Stimulated activated CD8-positive, alpha-beta memory T cell treated with anti-CD3 and anti-CD28 coated beads, Interleukin-4, amount 100 ng/mL, for 4 hours (primary cell): ENCODE measurements at regions not wholly inside any gene's neighbourhood (a gene's known extent, or its start where the extent isn't known, plus 50 kb on each side); places are given as distances from the start of the nearest gene placed in this dataset.
"Not testable (repeated sequence)": the region's sequence is repeated elsewhere in the genome, so short reads cannot be mapped to it uniquely, and the experiment has no call there.

Source experiments
- DNase-seq, 2 donors: peaks; one replicate each; pipeline ENCODE4 v3.0.0-alpha.2; 2020; ENCODE audit warnings: low read depth in 2 of 2, low spot score in 1 of 2

DNA sequence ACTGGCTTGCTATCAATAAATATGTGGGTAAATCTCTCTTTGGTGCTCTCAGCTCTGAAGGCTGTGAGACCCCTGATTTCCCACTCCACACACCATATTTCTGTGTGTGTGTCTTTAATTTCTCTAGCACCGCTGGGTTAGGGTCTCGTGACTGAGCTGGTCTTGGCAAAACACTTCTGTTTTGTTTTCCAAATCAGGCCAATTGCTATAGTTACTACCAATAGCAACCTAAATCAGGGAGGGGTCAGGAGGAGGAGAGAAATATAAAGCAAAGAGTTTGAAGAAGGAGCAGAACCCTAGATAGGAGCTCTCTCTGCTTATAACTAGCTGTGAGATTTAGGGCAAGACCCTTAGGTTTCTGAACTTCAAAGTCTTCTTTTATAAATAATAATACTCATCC, 250.5 kb upstream of the IGFBP7 start:
- no peak for DNase-seq

DNA sequence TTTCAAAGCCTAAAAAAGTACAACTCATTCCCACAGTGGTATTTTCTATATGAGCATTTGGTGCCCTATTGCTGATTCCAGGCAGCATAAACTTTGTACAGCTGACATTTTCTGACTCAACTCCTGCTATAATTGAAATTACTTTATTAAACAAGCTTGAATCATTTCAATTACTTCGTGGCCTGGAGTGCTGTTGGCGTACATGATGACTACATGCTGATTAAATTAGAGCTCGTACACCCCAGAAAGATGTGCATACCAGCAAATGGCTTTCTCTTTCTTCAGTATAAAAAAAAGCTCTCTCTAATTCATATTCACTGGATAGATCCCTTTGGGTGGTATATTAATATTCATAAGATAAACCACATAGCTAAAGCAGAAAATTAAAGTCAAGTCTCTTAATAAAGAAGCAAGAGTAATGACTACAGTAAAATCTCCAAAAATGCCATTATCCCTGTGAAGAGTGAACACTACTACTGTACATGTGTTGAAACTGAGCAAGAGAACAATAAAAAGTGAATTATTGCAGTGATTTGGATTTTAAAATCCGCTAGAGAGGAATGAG, 245.0 kb upstream of the IGFBP7 start:
- DNase-seq, result no peak

- no peak for DNase-seq
Measured at GRCh38 chr4:57351731-57352130, 241.5 kb upstream of the IGFBP7 start.

- no peak for DNase-seq
Measured at GRCh38 chr4:57344296-57344695, 234.1 kb upstream of the IGFBP7 start.

DNA sequence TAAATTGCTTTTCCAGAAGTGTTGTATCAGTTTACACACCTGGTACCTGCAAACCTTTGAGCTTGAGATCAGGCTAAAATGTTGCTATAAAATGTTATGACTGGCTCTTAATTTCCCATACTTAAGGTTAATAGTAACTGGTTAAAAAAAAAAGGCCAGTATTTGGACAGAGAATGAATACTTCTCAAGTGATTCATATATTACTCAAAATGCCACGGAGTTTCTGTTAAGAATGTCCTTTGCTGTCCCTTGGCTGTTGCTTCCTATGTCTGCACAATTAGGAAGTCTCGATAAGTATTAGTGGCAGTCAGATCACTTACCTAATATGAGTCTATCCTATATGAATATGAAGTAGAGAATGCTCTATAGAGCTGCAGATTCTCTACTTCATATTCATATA, 232.2 kb upstream of the IGFBP7 start:
- DNase-seq, result no peak

- DNase-seq, result not testable (repeated sequence)
Measured at GRCh38 chr4:57338861-57339260, 228.7 kb upstream of the IGFBP7 start.

GRCh38 chr4:57333684-57334083, 223.5 kb upstream of the IGFBP7 start:
- no peak for DNase-seq

DNA sequence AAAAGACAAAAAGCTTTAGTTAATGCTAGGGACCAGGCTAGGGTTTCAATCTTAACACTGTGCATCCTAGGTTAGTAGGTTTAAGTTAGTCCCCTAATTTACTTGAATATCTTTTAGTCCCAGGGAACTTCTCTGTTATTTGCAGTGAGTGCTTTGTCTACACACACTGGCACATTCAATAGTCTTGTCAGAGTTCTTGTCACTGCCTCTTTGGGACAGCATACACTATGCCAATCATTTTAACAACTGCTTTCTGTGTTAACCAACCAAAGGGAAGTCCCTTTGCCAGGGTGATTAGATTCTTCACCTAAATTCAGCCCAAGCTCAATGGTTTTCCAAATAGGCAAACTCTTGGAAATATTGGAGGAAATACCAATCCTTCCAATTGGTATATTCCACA, 221.8 kb upstream of the IGFBP7 start:
- DNase-seq, result no peak

GRCh38 chr4:57329279-57329678, 219.1 kb upstream of the IGFBP7 start:
- no peak for DNase-seq

GRCh38 chr4:57324673-57325307, 214.6 kb upstream of the IGFBP7 start:
- DNase-seq, result no peak

- no peak for DNase-seq
Measured at GRCh38 chr4:57320849-57321248, 210.7 kb upstream of the IGFBP7 start.

GRCh38 chr4:57320217-57320616, 210.0 kb upstream of the IGFBP7 start:
- no peak for DNase-seq

- DNase-seq, result no peak
Measured at GRCh38 chr4:57318703-57319102, 208.5 kb upstream of the IGFBP7 start.

DNA sequence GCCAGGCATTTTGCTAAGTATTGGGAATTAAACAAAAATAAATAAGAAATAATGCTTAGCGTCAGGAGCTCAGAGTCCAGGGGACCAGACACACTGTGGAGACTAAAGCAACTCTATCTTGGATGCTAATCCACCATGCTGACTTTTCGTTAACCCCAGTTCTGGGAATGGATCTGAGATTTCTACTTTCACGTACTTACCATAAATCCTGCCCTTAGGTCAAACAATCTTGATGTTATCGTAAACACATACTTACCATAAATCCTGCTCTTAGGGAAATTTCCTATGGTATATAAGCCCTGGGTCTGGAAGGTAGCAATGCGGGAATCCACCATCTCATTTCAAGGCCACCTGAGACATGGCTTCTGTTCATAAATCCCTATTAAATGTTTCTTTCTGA, 204.5 kb upstream of the IGFBP7 start:
- no peak for DNase-seq

- no peak for DNase-seq
Measured at GRCh38 chr4:57312296-57312695, 202.1 kb upstream of the IGFBP7 start.

DNA sequence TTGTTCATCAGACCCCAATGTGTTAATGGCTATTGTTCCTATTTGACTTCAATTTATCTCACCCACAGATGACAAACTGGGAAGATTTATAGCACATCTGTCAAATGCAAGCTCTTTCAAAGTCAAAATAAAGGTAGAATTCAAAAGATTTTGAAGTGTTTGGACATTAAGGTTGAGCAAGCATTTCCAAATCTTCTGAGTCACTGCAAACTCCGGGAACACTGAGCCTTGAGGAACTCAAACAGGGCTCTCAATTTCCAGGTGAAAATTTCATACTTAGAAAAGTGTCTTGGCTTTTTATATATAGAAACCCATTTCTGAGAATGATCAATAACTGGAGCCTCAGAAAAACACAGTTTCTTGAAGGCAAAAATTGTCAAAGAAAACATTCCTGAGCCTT, 199.5 kb upstream of the IGFBP7 start:
- DNase-seq, result no peak

DNA sequence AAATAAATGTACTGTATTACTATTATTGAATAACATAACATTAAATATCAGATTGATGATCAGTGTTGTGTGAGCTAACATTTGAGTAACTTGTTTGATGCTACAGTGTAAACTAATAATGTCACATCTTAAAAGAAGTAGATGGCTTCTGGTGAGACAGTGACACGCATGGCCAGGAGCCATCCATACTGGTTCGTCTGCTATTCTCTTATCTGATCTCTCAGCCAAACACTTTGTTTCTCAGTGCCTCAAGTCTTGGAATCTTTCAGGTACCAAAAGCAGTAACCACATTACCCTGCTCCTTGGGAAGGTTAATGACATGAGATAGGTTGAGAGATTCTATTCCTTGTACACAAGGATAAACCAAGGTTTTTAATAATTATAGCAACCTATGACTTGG, 198.1 kb upstream of the IGFBP7 start:
- no peak for DNase-seq

- no peak for DNase-seq
Measured at GRCh38 chr4:57305836-57306235, 195.7 kb upstream of the IGFBP7 start.

- no peak for DNase-seq
Measured at GRCh38 chr4:57303012-57303751, 193.0 kb upstream of the IGFBP7 start.

DNA sequence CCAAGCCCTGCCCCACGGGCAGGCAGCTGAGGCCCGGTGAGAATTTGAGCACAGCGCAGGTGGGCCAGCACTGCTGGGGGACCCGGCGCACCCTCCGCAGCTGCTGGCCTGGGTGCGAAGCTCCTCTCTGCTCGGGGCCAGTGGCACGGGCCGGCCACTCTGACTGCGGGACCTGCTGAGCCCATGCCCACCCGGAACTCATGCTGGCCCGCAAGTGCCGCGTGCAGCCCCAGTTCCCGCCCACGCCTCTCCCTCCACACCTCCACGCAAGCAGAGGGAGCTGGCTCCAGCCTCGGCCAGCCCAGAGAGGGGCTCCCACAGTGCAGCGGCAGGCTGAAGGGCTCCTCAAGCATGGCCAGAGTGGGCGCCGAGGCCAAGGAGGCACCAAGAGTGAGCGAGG, 190.1 kb upstream of the IGFBP7 start:
- DNase-seq, result not testable (repeated sequence)

- DNase-seq, result no peak
Measured at GRCh38 chr4:57291911-57292310, 181.7 kb upstream of the IGFBP7 start.

- no peak for DNase-seq
Measured at GRCh38 chr4:57287687-57288604, 177.8 kb upstream of the IGFBP7 start.
